SU-DHL-6 (cell line): ENCODE measurements at regions not wholly inside any gene's neighbourhood (a gene's known extent, or its start where the extent isn't known, plus 50 kb on each side); places are given as distances from the start of the nearest gene placed in this dataset.

Experiments used
- H2AFZ ChIP-seq: fragments of 200-600 bp; sonication (generic); 2 replicates; pipeline ENCODE4 v1.6.1; 2014; ENCODE audit warnings: low read depth, mild to moderate bottlenecking, moderate library complexity, mixed read lengths, antibody characterized with exemption, low read length; ENCODE audit not compliant: severe bottlenecking
- H3F3A ChIP-seq: fragments of 200-600 bp; shearing (Covaris generic); 2 replicates; pipeline ENCODE4 v1.6.0; 2016; ENCODE audit warnings: antibody characterized with exemption, mild to moderate bottlenecking; ENCODE audit not compliant: insufficient read depth
- H3K27ac ChIP-seq: fragments of 200-600 bp; sonication (generic); 2 replicates; pipeline ENCODE4 v1.5.1; 2016; ENCODE audit warnings: low read depth, mild to moderate bottlenecking, low read length, moderate library complexity, mixed read lengths
- H3K27me3 ChIP-seq: fragments of 200-600 bp; sonication (generic), shearing (Covaris generic); 2 replicates; pipeline ENCODE4 v1.6.0; 2014; ENCODE audit warnings: mild to moderate bottlenecking, low read length
- H3K36me3 ChIP-seq: fragments of 200-600 bp; sonication (generic); 2 replicates; pipeline ENCODE4 v1.6.1; 2014; ENCODE audit warnings: mild to moderate bottlenecking, low read length, mixed read lengths
- H3K4me2 ChIP-seq: fragments of 300-600, 200-600 bp; shearing (Covaris generic), sonication (generic); 2 replicates; pipeline ENCODE4 v1.6.0; 2014; ENCODE audit warnings: low read length, low read depth, mild to moderate bottlenecking; ENCODE audit not compliant: poor library complexity, severe bottlenecking
- H3K4me3 ChIP-seq: fragments of 200-600 bp; sonication (generic); 2 replicates; pipeline ENCODE4 v1.5.1; 2014; ENCODE audit warnings: antibody characterized with exemption, low read length, mild to moderate bottlenecking, mixed read lengths; ENCODE audit not compliant: insufficient read depth, poor library complexity, severe bottlenecking
- H3K79me2 ChIP-seq: fragments of 200-600 bp; sonication (generic); 2 replicates; pipeline ENCODE4 v1.6.1; 2014; ENCODE audit warnings: mild to moderate bottlenecking, low read length, moderate library complexity; ENCODE audit not compliant: insufficient read depth
- H3K9ac ChIP-seq: fragments of 200-600 bp; sonication (generic); 2 replicates; pipeline ENCODE4 v1.7.0; 2014; ENCODE audit warnings: mild to moderate bottlenecking, low read length
- H3K9me2 ChIP-seq: fragments of 200-600 bp; sonication (generic); replicated peaks from 2 replicates; pipeline ENCODE4 v1.6.1; 2014; ENCODE audit warnings: low read length; ENCODE audit not compliant: insufficient read depth
- H3K9me3 ChIP-seq: fragments of 200-600 bp; sonication (generic); 2 replicates; pipeline ENCODE4 v1.6.1; 2014; ENCODE audit warnings: low read length, mixed read lengths; ENCODE audit not compliant: insufficient read depth
- H4K20me1 ChIP-seq: fragments of 200-600 bp; sonication (generic); 2 replicates; pipeline ENCODE4 v1.6.1; 2014; ENCODE audit warnings: low read depth, mild to moderate bottlenecking, antibody characterized with exemption, low read length, moderate library complexity, mixed read lengths
- EZH2phosphoT487 ChIP-seq: fragments of 200-600 bp; sonication (generic), shearing (Covaris generic); conservative IDR thresholded peaks from 2 replicates; pipeline ENCODE4 v1.6.1; 2018; ENCODE audit warnings: mild to moderate bottlenecking, antibody characterized with exemption, low read length, moderate library complexity, mixed read lengths
- TF ChIP-seq, protein P1 (sequence below): fragments of 200-600 bp; sonication (generic); IDR thresholded peaks from one replicate; pipeline ENCODE4 v1.5.1; 2017; ENCODE audit warnings: antibody characterized with exemption, mild to moderate bottlenecking, low read length, moderate library complexity; ENCODE audit not compliant: insufficient read depth, poor library complexity, severe bottlenecking

GRCh38 chr19:28316464-28316863 lies 896.5 kb downstream of the UQCRFS1 start:
- Histone ChIP-seq H3K27ac (no peak overlapping the region), H3F3A (no peaks in the 10 kb centered on the region)
- TF ChIP-seq, protein P1, sequence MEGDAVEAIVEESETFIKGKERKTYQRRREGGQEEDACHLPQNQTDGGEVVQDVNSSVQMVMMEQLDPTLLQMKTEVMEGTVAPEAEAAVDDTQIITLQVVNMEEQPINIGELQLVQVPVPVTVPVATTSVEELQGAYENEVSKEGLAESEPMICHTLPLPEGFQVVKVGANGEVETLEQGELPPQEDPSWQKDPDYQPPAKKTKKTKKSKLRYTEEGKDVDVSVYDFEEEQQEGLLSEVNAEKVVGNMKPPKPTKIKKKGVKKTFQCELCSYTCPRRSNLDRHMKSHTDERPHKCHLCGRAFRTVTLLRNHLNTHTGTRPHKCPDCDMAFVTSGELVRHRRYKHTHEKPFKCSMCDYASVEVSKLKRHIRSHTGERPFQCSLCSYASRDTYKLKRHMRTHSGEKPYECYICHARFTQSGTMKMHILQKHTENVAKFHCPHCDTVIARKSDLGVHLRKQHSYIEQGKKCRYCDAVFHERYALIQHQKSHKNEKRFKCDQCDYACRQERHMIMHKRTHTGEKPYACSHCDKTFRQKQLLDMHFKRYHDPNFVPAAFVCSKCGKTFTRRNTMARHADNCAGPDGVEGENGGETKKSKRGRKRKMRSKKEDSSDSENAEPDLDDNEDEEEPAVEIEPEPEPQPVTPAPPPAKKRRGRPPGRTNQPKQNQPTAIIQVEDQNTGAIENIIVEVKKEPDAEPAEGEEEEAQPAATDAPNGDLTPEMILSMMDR = no peak
- TF ChIP-seq EZH2phosphoT487 = no peak

DNA sequence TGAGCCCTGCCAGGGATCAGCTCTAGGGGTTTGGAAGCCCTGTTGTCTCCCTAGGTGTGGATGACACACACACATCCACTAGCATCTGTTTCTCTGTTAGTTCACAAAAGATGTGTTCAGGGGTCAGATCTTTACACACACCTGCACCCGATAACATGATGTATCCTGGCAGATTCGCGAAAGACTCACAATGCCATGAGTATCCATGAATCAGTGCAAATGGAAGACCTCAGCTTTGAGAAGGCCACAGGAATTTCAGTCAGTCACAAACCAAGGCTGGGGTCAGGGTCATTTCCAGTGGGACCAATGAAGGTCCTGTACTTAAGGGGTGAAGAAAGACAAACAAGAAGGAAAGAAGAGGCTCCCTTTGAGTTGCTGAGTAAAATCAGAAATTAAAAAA lies 898.2 kb downstream of the UQCRFS1 start:
- Histone ChIP-seq H3F3A (no peaks in the 10 kb centered on the region), H3K4me2 (no peak overlapping the region), H3K9me3 (no peaks in the 10 kb centered on the region), H4K20me1 (no peaks in the 10 kb centered on the region), H3K9me2 (no peaks in the 10 kb centered on the region), H3K27ac (no peak overlapping the region), H3K4me3 (no peak overlapping the region), H3K79me2 (no peaks in the 10 kb centered on the region), H3K36me3 (no peaks in the 10 kb centered on the region), H3K9ac (no peak overlapping the region), H2AFZ (no peak overlapping the region), H3K27me3 (no peaks in the 10 kb centered on the region)
- TF ChIP-seq EZH2phosphoT487 = no peak
- TF ChIP-seq, protein P1 = no peak

More at GRCh38 chr19:28316464-28316863, 896.5 kb downstream of the UQCRFS1 start:
- Histone ChIP-seq H3K36me3 (no peaks in the 10 kb centered on the region), H4K20me1 (no peaks in the 10 kb centered on the region), H3K4me2 (no peak overlapping the region), H3K4me3 (no peak overlapping the region), H3K79me2 (no peaks in the 10 kb centered on the region), H3K27me3 (no peaks in the 10 kb centered on the region), H3K9me2 (no peaks in the 10 kb centered on the region), H3K9me3 (no peaks in the 10 kb centered on the region), H3K9ac (no peak overlapping the region), H2AFZ (no peak overlapping the region)

DNA sequence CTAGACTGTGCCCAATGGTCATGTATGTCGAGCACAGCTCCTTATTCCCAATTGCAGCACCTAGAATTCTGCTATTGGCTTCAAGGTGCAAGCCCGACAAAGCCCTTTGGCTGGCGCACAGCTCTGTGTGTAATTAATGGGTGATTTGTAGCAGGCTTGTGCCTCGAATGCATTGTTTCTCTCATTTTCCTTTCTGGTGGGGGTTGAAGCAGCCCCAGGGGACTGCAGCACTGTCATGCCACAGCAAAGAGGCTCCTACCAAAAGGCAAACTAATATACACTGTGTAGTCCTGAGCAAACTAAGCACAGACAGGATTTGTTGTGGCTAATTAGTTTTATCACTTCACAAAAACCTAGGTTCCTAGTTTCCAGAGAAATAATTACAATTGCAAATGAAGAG lies 898.7 kb downstream of the UQCRFS1 start:
- H3K4me3 ChIP-seq = no peak overlapping the region
- no peaks in the 10 kb centered on the region for H4K20me1 ChIP-seq
- no peaks in the 10 kb centered on the region for H3K9me2 ChIP-seq
- no peaks in the 10 kb centered on the region for H3K36me3 ChIP-seq
- no peaks in the 10 kb centered on the region for H3F3A ChIP-seq
- TF ChIP-seq EZH2phosphoT487 = no peak
- TF ChIP-seq, protein P1 = no peak
- no peak overlapping the region for H3K9ac ChIP-seq
- H2AFZ ChIP-seq = no peak overlapping the region
- H3K4me2 ChIP-seq = no peak overlapping the region
- H3K27me3 ChIP-seq = no peaks in the 10 kb centered on the region
- H3K27ac ChIP-seq = no peak overlapping the region
- no peaks in the 10 kb centered on the region for H3K9me3 ChIP-seq
- H3K79me2 ChIP-seq = no peaks in the 10 kb centered on the region

GRCh38 chr19:28313633-28314032 lies 899.3 kb downstream of the UQCRFS1 start:
- no peaks in the 10 kb centered on the region for H4K20me1 ChIP-seq
- H3K27me3 ChIP-seq = no peaks in the 10 kb centered on the region
- H3K9ac ChIP-seq = no peak overlapping the region
- TF ChIP-seq EZH2phosphoT487 = no peak
- TF ChIP-seq, protein P1 = no peak
- no peaks in the 10 kb centered on the region for H3K9me3 ChIP-seq
- H3F3A ChIP-seq = no peaks in the 10 kb centered on the region
- no peak overlapping the region for H2AFZ ChIP-seq
- no peak overlapping the region for H3K4me3 ChIP-seq
- H3K4me2 ChIP-seq = no peak overlapping the region
- H3K27ac ChIP-seq = no peak overlapping the region
- H3K79me2 ChIP-seq = no peaks in the 10 kb centered on the region
- H3K9me2 ChIP-seq = no peaks in the 10 kb centered on the region
- H3K36me3 ChIP-seq = no peaks in the 10 kb centered on the region
